ENCODE measurements at regions not wholly inside any gene's neighbourhood (a gene's known extent, or its start where the extent isn't known, plus 50 kb on each side); places are given as distances from the start of the nearest gene placed in this dataset.
"Not testable (repeated sequence)": the region's sequence is repeated elsewhere in the genome, so short reads cannot be mapped to it uniquely, and the experiment has no call there.

- DNase-seq: no peak
Measured at GRCh38 chr18:43751835-43752234, 474.5 kb upstream of the SYT4 start.

DNA sequence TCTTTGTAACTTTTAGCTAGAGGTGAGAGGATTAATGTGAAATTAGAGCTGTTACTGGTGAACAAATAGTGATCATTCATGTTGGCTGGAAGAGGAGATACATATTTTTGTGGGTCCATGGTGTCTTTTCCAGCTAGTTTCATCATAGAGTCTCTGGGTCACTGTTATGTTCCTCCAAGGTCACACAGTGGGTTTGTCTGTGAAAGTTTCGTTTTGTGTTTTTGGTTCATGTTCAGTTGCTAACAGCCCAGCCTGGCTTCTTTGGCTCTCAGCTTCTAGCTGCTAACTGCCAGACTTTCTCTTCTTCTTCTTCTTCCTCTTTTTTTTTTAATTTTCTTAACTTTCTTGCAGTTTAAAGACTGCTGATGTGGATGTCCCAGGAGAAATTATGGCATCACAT is 480.0 kb upstream of the SYT4 start:
- DNase-seq: no peak

GRCh38 chr18:43758734-43759133 is 481.4 kb upstream of the SYT4 start:
- no peak for DNase-seq

- no peak for DNase-seq
Measured at GRCh38 chr18:43760010-43760409, 482.7 kb upstream of the SYT4 start.

DNA sequence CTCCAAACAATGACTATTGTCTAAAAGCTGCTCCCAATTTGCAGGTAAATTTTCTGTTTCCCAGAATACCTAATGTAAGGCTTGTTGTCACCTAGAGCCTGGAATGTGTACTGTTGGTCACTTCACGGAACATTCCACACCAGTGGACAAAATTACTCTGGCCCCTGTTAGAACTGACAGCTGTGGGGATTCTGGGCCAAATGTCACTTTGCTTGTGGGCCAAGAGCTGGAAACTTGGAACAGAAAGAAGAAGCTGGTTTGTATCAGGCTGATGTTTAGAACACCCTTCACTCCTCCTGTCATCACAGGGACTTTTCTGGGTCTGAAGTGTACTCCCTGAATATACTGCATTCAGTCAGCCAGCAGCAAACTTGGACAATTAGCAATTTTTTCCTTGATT is 495.6 kb upstream of the SYT4 start:
- no peak for DNase-seq

DNA sequence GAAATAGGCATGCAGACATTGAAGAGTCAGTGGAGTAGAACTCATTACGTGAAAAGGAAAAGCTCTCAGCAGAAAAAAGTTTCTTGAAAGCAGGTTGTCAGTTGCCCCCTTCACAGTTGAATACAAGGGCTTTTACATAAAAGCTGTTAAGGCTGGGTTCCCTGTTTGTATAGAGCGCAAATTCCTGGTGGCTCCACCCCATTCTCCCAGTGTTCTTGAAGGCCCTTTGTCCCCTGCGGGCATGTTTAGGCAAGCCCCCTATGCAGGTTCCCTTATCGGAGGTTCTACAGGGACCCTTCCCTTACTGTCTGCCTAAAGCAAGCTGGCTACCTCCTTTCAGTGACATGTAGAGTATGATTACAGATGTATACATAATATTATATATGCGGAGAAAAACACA is 497.2 kb upstream of the SYT4 start:
- DNase-seq: no peak

- DNase-seq: no peak
Measured at GRCh38 chr18:43775591-43775990, 498.3 kb upstream of the SYT4 start.

GRCh38 chr18:43776997-43777396 is 499.7 kb upstream of the SYT4 start:
- DNase-seq: no peak

- no peak for DNase-seq
Measured at GRCh38 chr18:43777636-43778304, 500.5 kb upstream of the SYT4 start.

- DNase-seq: no peak
Measured at GRCh38 chr18:43780782-43781340, 503.6 kb upstream of the SYT4 start.

- DNase-seq: no peak
Measured at GRCh38 chr18:43785158-43785557, 507.9 kb upstream of the SYT4 start.

DNA sequence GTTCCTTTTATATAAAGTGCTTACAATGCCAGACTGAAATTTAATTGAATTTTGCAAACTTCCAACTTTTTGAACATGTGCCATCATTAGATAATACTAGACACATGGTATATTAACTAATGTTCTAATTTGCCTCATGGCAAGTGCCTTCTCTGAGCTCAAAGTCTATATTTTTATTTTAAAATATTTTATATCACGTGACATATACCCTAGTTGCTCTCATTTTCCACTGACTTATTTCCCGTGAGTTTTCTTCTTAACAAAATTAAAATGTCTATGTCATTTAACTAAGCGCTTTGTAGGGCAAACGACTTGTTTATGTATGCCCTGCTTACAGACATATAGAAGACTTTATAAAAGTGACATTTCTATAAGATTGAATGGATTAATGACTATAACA is 509.6 kb upstream of the SYT4 start:
- no peak for DNase-seq

DNA sequence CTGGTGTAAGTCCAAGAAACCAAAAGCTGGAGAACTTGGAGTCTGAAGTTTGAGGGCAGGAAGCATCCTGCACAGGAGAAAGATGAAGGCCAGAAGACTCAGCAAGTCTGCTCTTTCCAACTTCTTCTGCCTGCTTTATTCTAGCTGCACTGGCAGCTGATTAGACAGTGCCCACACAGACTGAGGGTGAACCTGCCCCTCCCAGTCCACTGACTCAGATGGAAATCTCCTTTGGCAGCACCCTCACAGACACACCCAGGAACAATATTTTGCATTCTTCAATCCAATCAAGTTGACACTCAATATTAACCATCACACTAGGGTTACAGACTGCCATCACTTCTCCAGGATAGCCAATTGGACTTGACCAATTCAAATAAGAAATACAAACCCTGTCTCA is 510.4 kb upstream of the SYT4 start:
- not testable (repeated sequence) for DNase-seq

- no peak for DNase-seq
Measured at GRCh38 chr18:43789234-43790000, 512.1 kb upstream of the SYT4 start.

- DNase-seq: no peak
Measured at GRCh38 chr18:43793910-43794309, 516.6 kb upstream of the SYT4 start.

GRCh38 chr18:43794363-43794762 is 517.1 kb upstream of the SYT4 start:
- no peak for DNase-seq

GRCh38 chr18:43797347-43797746 is 520.1 kb upstream of the SYT4 start:
- no peak for DNase-seq

DNA sequence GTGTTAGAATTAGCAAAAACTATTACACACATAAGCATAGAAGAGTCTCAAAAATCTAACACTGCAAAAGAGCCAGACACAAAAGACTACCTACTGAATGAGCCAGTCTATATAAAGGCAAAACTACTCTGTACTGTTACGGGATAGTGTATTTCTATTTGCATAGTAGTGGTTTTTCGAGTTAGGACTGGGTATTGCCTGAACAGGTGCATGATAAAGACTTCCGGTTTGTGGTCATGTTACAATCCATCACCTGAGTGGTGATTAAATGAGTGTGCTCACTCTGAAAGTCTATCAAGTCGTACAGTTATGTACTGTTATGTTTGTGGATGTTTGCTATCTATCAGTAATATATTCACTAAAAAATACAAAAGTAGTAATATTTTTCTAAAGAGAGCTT is 523.3 kb upstream of the SYT4 start:
- no peak for DNase-seq

- peak; percentile 6 to 29 for DNase-seq
Measured at GRCh38 chr18:43805646-43806194, 528.4 kb upstream of the SYT4 start.

DNA sequence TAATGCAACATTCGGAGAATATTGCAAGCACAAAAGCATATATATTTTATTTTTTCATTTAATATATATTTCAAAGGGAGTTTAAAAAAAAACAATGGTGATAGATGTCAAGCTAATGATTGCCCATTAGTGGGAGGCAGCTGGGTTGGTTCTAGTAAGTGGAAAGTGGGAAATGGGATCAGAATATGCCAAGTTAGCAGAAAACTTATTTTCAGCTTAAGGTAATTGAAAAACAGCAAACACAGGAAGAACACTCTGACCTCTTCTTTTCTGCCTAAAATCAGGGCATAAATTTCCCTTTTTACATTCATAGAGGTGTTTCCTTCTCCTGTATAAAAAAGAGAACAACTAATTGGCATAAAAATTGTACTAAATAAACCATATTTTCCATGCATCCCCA is 535.3 kb upstream of the SYT4 start:
- DNase-seq: no peak

DNA sequence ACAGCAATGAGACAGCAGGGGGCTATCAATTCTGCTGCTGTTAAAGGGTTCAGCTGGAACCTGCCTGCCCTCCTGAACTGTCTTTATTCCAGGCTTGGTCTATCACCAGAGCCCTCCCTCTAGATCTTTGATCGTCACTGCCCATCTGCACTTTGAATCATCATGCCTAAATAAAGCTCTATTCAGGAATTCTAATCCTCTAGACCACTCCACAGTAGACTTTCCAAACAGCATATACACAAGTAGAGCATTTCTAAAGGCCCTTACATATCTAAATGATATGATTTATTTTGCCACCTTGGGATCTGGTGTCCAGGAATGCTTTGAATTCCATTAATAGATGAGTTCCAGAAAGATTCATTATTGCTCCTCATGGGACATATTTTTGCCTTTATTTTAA is 542.1 kb upstream of the SYT4 start:
- no peak for DNase-seq

- DNase-seq: no peak
Measured at GRCh38 chr18:43819873-43820272, 542.6 kb upstream of the SYT4 start.

DNA sequence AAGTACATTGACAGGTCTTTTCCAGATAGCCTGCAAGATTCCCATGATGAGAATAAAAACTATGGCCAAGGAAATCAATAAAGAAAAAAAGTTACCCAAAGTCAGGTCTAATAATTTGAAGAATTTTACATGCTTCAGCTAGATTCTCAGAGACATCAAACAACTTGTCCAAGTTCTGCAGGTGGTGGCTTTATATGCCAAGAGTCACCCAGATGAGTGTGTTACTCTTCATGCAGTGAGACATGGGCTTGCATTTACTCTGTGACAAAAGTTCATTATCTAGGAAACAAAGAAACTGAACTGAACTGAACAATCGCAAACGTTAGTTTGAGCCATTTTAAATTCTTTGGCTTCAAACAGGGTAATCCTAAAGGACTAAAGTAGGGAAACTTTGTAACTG is 548.5 kb upstream of the SYT4 start:
- no peak for DNase-seq

- no peak for DNase-seq
Measured at GRCh38 chr18:43826215-43826614, 548.9 kb upstream of the SYT4 start.
